ENCODE measurements at regions not wholly inside any gene's neighbourhood (a gene's known extent, or its start where the extent isn't known, plus 50 kb on each side); places are given as distances from the start of the nearest gene placed in this dataset.

GRCh38 chr10:110442746-110443145 is 55.0 kb upstream of the DUSP5 start:
- DNase-seq, result no peak

GRCh38 chr10:110443239-110444003 is 54.3 kb upstream of the DUSP5 start:
- no peak for DNase-seq

GRCh38 chr10:110444004-110444337 is 53.7 kb upstream of the DUSP5 start:
- peak in 1 of 2 experiments; percentile 55 for DNase-seq

GRCh38 chr10:110445871-110446270 is 51.8 kb upstream of the DUSP5 start:
- DNase-seq, result no peak

GRCh38 chr10:110446277-110446676 is 51.4 kb upstream of the DUSP5 start:
- no peak for DNase-seq

- peak; percentile 72 to 87 for DNase-seq
Measured at GRCh38 chr10:110446954-110447608, 50.6 kb upstream of the DUSP5 start.

GRCh38 chr10:110447886-110448285 is 49.8 kb upstream of the DUSP5 start:
- peak in 1 of 2 experiments; percentile 27 for DNase-seq

Data from cerebellar nuclear complex (tissue), 1 donor.